ENCODE measurements at regions not wholly inside any gene's neighbourhood (a gene's known extent, or its start where the extent isn't known, plus 50 kb on each side); places are given as distances from the start of the nearest gene placed in this dataset.

DNA sequence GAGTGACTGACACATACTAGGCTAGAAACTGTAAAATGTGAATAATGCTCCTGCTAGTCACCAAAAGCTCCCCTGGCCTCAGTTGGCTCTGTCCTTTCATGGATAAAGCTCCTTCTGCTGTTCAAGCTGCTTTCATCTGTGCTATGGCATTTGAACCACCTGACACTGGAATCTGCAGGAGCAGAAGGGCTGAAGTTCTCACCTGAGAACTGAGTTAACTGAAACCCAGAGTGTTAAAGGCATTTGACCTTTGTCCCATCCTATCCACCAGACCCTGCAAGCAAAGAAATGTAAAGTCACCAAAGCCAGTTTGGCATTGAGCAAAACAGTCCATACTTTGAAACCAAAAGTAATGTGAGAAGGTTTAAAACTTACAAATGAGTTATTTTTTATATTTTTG lies 77.7 kb downstream of the BMP2 start:
- H3K27ac ChIP-seq (ENCODE audit: low read depth in 1 of 2, low read length in 2 of 2), result no peak overlapping the region
- no peak overlapping the region for H3K4me3 ChIP-seq (ENCODE audit: low read depth in 1 of 3, low read length in 3 of 3)
- DNase-seq (ENCODE audit: low spot score), result no peak
- H3K9ac ChIP-seq (ENCODE audit: low read depth in 1 of 2, low read length in 2 of 2), result no peak overlapping the region
- no peaks in the 10 kb centered on the region for H3K36me3 ChIP-seq (ENCODE audit: control insufficient read depth in 4 of 4, insufficient read depth in 3 of 4, low read depth in 1 of 4, low read length in 3 of 4)
- no peaks in the 10 kb centered on the region for H3K9me3 ChIP-seq (ENCODE audit: control insufficient read depth in 4 of 4, low read length in 3 of 4)
- TF ChIP-seq YY1 (IDR thresholded peaks at IDR 0.05), result no peak
- H3K27me3 ChIP-seq (ENCODE audit: control insufficient read depth in 4 of 4, insufficient read depth in 4 of 4, low read length in 3 of 4), result peaks cover 0 to 4% (median 1%) of the 10 kb centered on the region in 4 donors
- H3K4me1 ChIP-seq (ENCODE audit: control insufficient read depth in 4 of 4, insufficient read depth in 4 of 4, low read length in 3 of 4), result no peaks in the 10 kb centered on the region

DNA sequence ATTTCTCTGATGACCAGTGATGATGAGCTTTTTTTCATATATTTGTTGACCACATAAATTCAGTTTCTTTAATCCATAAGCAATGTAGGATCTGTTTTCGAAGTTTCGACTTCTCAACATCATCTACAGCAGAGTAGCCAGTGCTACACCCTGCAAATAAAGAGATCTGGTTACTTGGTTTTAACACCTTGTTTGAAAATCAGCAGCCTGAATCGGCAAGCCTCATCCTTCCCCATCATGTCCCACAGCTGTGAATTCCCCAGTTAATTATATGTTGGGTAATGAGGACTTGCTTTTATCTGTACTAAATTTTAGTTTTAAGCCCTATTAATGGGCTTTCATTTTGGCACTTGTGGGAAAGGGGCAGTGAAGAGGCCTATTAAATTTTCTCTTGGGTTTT lies 80.6 kb downstream of the BMP2 start:
- H3K36me3 ChIP-seq (ENCODE audit: control insufficient read depth in 4 of 4, insufficient read depth in 3 of 4, low read depth in 1 of 4, low read length in 3 of 4), result no peaks in the 10 kb centered on the region
- no peaks in the 10 kb centered on the region for H3K4me1 ChIP-seq (ENCODE audit: control insufficient read depth in 4 of 4, insufficient read depth in 4 of 4, low read length in 3 of 4)
- no peak for TF ChIP-seq GABPA (IDR thresholded peaks at IDR 0.05 in 1 of 2, conservative IDR thresholded peaks at IDR 0.05 in 1 of 2)
- TF ChIP-seq FOXA2 (IDR thresholded peaks at IDR 0.05), result no peak
- H3K9ac ChIP-seq (ENCODE audit: low read depth in 1 of 2, low read length in 2 of 2), result no peak overlapping the region
- H3K4me3 ChIP-seq (ENCODE audit: low read depth in 1 of 3, low read length in 3 of 3), result no peak overlapping the region
- WGBS, result 73% methylated on average over 3 of the region's 3 CpGs
- no peaks in the 10 kb centered on the region for H3K9me3 ChIP-seq (ENCODE audit: control insufficient read depth in 4 of 4, low read length in 3 of 4)
- H3K27ac ChIP-seq (ENCODE audit: low read depth in 1 of 2, low read length in 2 of 2), result no peak overlapping the region
- H3K27me3 ChIP-seq (ENCODE audit: control insufficient read depth in 4 of 4, insufficient read depth in 4 of 4, low read length in 3 of 4), result peaks cover 0 to 3% (median 0%) of the 10 kb centered on the region in 4 donors
- no peak for DNase-seq (ENCODE audit: low spot score)

DNA sequence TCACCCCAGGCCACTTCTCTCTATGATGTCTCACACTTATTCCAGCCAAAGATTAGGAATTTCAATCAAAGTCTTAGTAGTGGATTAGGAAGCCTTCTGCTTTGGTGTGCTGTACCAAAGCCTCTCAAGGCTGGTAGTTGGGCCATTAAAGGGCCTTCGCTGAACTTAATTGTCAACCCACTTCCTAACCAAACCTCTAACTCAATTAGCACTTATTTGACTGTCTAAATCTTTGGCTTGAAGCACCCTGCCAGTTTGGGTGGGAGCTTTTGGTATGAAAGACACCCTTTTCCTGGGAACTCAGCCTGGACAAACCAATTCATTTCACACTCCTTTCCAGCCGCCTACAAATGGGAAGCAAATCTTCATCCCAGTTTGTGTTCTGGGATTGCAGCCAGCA lies 81.5 kb downstream of the BMP2 start:
- Histone ChIP-seq H3K9me3 (ENCODE audit: control insufficient read depth in 4 of 4, low read length in 3 of 4) (no peaks in the 10 kb centered on the region), H3K4me3 (ENCODE audit: low read depth in 1 of 3, low read length in 3 of 3) (no peak overlapping the region), H3K9ac (ENCODE audit: low read depth in 1 of 2, low read length in 2 of 2) (no peak overlapping the region), H3K27ac (ENCODE audit: low read depth in 1 of 2, low read length in 2 of 2) (no peak overlapping the region), H3K36me3 (ENCODE audit: control insufficient read depth in 4 of 4, insufficient read depth in 3 of 4, low read depth in 1 of 4, low read length in 3 of 4) (no peaks in the 10 kb centered on the region), H3K27me3 (ENCODE audit: control insufficient read depth in 4 of 4, insufficient read depth in 4 of 4, low read length in 3 of 4) (peaks cover 0 to 3% (median 0%) of the 10 kb centered on the region in 4 donors), H3K4me1 (ENCODE audit: control insufficient read depth in 4 of 4, insufficient read depth in 4 of 4, low read length in 3 of 4) (no peaks in the 10 kb centered on the region)
- TF ChIP-seq TAF1 (conservative IDR thresholded peaks at IDR 0.05) (no peak), SP1 (IDR thresholded peaks at IDR 0.05) (no peak), JUND (IDR thresholded peaks at IDR 0.05) (no peak), ATF3 (IDR thresholded peaks at IDR 0.05) (no peak)
- TF ChIP-seq, protein P1, sequence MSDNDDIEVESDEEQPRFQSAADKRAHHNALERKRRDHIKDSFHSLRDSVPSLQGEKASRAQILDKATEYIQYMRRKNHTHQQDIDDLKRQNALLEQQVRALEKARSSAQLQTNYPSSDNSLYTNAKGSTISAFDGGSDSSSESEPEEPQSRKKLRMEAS (IDR thresholded peaks at IDR 0.05), result no peak
- WGBS, result 75% methylated on average over 2 of the region's 2 CpGs
- DNase-seq (ENCODE audit: low spot score), result no peak

DNA sequence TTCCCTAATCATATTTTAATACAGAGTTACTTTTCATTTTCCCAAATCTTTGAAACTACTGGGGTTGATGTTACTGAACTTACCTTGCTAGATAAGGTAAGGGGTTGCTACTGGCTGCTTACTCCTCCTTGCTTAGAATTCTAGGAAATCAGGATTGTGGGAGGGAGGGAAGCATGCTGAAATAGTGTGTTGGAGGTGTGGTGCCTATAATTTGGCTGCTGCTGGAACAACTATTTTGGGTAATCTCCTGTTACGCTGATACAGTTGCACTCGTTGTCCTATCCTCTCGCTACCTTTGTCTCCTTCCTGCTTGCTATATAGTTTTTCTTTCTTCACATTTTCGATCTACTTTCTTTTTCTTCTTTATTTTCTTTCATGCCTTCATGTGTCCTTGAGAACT lies 83.7 kb downstream of the BMP2 start:
- Histone ChIP-seq H3K4me1 (ENCODE audit: control insufficient read depth in 4 of 4, insufficient read depth in 4 of 4, low read length in 3 of 4) (no peaks in the 10 kb centered on the region), H3K9me3 (ENCODE audit: control insufficient read depth in 4 of 4, low read length in 3 of 4) (no peaks in the 10 kb centered on the region), H3K9ac (ENCODE audit: low read depth in 1 of 2, low read length in 2 of 2) (no peak overlapping the region), H3K27me3 (ENCODE audit: control insufficient read depth in 4 of 4, insufficient read depth in 4 of 4, low read length in 3 of 4) (no peaks in the 10 kb centered on the region), H3K36me3 (ENCODE audit: control insufficient read depth in 4 of 4, insufficient read depth in 3 of 4, low read depth in 1 of 4, low read length in 3 of 4) (no peaks in the 10 kb centered on the region), H3K4me3 (ENCODE audit: low read depth in 1 of 3, low read length in 3 of 3) (no peak overlapping the region), H3K27ac (ENCODE audit: low read depth in 1 of 2, low read length in 2 of 2) (no peak overlapping the region)
- TF ChIP-seq FOXA1 (IDR thresholded peaks at IDR 0.05) (no peak), NR2F2 (IDR thresholded peaks at IDR 0.05) (no peak), SP1 (IDR thresholded peaks at IDR 0.05) (no peak), YY1 (IDR thresholded peaks at IDR 0.05) (no peak), HNF4G (IDR thresholded peaks at IDR 0.05) (no peak), GABPA (IDR thresholded peaks at IDR 0.05 in 1 of 2, conservative IDR thresholded peaks at IDR 0.05 in 1 of 2) (no peak)
- TF ChIP-seq, protein P2, sequence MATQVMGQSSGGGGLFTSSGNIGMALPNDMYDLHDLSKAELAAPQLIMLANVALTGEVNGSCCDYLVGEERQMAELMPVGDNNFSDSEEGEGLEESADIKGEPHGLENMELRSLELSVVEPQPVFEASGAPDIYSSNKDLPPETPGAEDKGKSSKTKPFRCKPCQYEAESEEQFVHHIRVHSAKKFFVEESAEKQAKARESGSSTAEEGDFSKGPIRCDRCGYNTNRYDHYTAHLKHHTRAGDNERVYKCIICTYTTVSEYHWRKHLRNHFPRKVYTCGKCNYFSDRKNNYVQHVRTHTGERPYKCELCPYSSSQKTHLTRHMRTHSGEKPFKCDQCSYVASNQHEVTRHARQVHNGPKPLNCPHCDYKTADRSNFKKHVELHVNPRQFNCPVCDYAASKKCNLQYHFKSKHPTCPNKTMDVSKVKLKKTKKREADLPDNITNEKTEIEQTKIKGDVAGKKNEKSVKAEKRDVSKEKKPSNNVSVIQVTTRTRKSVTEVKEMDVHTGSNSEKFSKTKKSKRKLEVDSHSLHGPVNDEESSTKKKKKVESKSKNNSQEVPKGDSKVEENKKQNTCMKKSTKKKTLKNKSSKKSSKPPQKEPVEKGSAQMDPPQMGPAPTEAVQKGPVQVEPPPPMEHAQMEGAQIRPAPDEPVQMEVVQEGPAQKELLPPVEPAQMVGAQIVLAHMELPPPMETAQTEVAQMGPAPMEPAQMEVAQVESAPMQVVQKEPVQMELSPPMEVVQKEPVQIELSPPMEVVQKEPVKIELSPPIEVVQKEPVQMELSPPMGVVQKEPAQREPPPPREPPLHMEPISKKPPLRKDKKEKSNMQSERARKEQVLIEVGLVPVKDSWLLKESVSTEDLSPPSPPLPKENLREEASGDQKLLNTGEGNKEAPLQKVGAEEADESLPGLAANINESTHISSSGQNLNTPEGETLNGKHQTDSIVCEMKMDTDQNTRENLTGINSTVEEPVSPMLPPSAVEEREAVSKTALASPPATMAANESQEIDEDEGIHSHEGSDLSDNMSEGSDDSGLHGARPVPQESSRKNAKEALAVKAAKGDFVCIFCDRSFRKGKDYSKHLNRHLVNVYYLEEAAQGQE (IDR thresholded peaks at IDR 0.05), result no peak
- no peak for DNase-seq (ENCODE audit: low spot score)
- 89% methylated on average over 4 of the region's 4 CpGs for WGBS

Measured in liver (tissue), 7 donors.